OCI-LY3 (cell line): ENCODE measurements at regions not wholly inside any gene's neighbourhood (a gene's known extent, or its start where the extent isn't known, plus 50 kb on each side); places are given as distances from the start of the nearest gene placed in this dataset.

Experiments used
- H2AFZ ChIP-seq: fragments of 200-600, 300-600 bp; shearing (Covaris generic); 2 replicates; pipeline ENCODE4 v1.6.0; 2014; ENCODE audit warnings: antibody characterized with exemption, low read depth, low read length
- H3K27ac ChIP-seq: fragments of 200-600, 300-600 bp; sonication (generic); 2 replicates; pipeline ENCODE4 v1.5.1; 2014; ENCODE audit warnings: mild to moderate bottlenecking, low read length, moderate library complexity, mixed read lengths
- H3K27me3 ChIP-seq: fragments of 200-600, 300-600 bp; sonication (generic); 2 replicates; pipeline ENCODE4 v1.6.1; 2014; ENCODE audit warnings: low read depth, low read length, mixed read lengths
- H3K36me3 ChIP-seq: fragments of 200-600, 300-600 bp; sonication (generic); replicated peaks from 2 replicates; pipeline ENCODE3; 2014; ENCODE audit warnings: low read depth, low read length, mixed read lengths
- H3K4me1 ChIP-seq: fragments of 300-600, 200-600 bp; sonication (generic); 2 replicates; pipeline ENCODE4 v1.6.1; 2014; ENCODE audit warnings: low read length, mixed read lengths
- H3K4me2 ChIP-seq: fragments of 200-600, 300-600 bp; sonication (generic); 2 replicates; pipeline ENCODE4 v1.6.1; 2014; ENCODE audit warnings: low read length, mixed read lengths
- H3K4me3 ChIP-seq: fragments of 300-600, 200-600 bp; sonication (generic); 2 replicates; pipeline ENCODE4 v1.5.1; 2014; ENCODE audit warnings: antibody characterized with exemption, mild to moderate bottlenecking, low read length, moderate library complexity
- H3K79me2 ChIP-seq: fragments of 300-600, 200-600 bp; shearing (Covaris generic); 2 replicates; pipeline ENCODE4 v1.6.1; 2014; ENCODE audit warnings: mild to moderate bottlenecking, low read length, mixed read lengths
- H3K9ac ChIP-seq: fragments of 300-600, 200-600 bp; shearing (Covaris generic); 2 replicates; pipeline ENCODE4 v1.6.0; 2014; ENCODE audit warnings: mild to moderate bottlenecking, low read length, moderate library complexity
- H3K9me3 ChIP-seq: fragments of 200-600, 300-600 bp; shearing (Covaris generic); 2 replicates; pipeline ENCODE4 v1.6.1; 2014; ENCODE audit warnings: low read length, mixed read lengths; ENCODE audit not compliant: insufficient read depth
- H4K20me1 ChIP-seq: fragments of 200-600, 300-600 bp; sonication (generic); 2 replicates; pipeline ENCODE4 v1.6.1; 2016; ENCODE audit warnings: low read length, mixed read lengths; ENCODE audit not compliant: insufficient read depth
- CTCF ChIP-seq: fragments of 200-600, 300-600 bp; sonication (generic); IDR thresholded peaks from 2 replicates; pipeline ENCODE4 v1.5.1; 2014; ENCODE audit warnings: antibody characterized with exemption, low read length, low read depth
- EZH2phosphoT487 ChIP-seq: fragments of 200-600 bp; shearing (Covaris generic); IDR thresholded peaks from 2 replicates; pipeline ENCODE4 v1.6.1; 2018; ENCODE audit warnings: antibody characterized with exemption, mixed run types, low read depth

GRCh38 chr2:235194351-235194750 lies 242.5 kb downstream of the SH3BP4 start:
- no peaks in the 10 kb centered on the region for H3K36me3 ChIP-seq

GRCh38 chr2:235194836-235195235 lies 243.0 kb downstream of the SH3BP4 start:
- no peak overlapping the region for H3K4me2 ChIP-seq
- H4K20me1 ChIP-seq: no peaks in the 10 kb centered on the region
- H3K4me1 ChIP-seq: no peaks in the 10 kb centered on the region
- no peak overlapping the region for H3K27ac ChIP-seq
- no peaks in the 10 kb centered on the region for H3K27me3 ChIP-seq
- H3K4me3 ChIP-seq: no peak overlapping the region
- no peak overlapping the region for H2AFZ ChIP-seq
- H3K9me3 ChIP-seq: no peaks in the 10 kb centered on the region
- no peaks in the 10 kb centered on the region for H3K79me2 ChIP-seq
- H3K9ac ChIP-seq: no peak overlapping the region
- no peak for TF ChIP-seq EZH2phosphoT487
- no peak for TF ChIP-seq CTCF
- no peaks in the 10 kb centered on the region for H3K36me3 ChIP-seq

More at GRCh38 chr2:235194351-235194750, 242.5 kb downstream of the SH3BP4 start:
- no peak overlapping the region for H2AFZ ChIP-seq
- H3K79me2 ChIP-seq: no peaks in the 10 kb centered on the region
- no peak overlapping the region for H3K4me3 ChIP-seq
- H4K20me1 ChIP-seq: no peaks in the 10 kb centered on the region
- H3K27me3 ChIP-seq: no peaks in the 10 kb centered on the region
- no peak for TF ChIP-seq CTCF
- H3K9me3 ChIP-seq: no peaks in the 10 kb centered on the region
- no peaks in the 10 kb centered on the region for H3K4me1 ChIP-seq
- no peak overlapping the region for H3K9ac ChIP-seq
- H3K4me2 ChIP-seq: no peak overlapping the region
- no peak overlapping the region for H3K27ac ChIP-seq

- TF ChIP-seq EZH2phosphoT487 (no peak), CTCF (no peak)
- H3K27me3 ChIP-seq: no peaks in the 10 kb centered on the region
- no peaks in the 10 kb centered on the region for H3K79me2 ChIP-seq
- no peaks in the 10 kb centered on the region for H3K36me3 ChIP-seq
- no peaks in the 10 kb centered on the region for H3K9me3 ChIP-seq
- no peak overlapping the region for H2AFZ ChIP-seq
- no peak overlapping the region for H3K4me2 ChIP-seq
- no peak overlapping the region for H3K27ac ChIP-seq
- no peak overlapping the region for H3K9ac ChIP-seq
- no peaks in the 10 kb centered on the region for H4K20me1 ChIP-seq
- no peak overlapping the region for H3K4me3 ChIP-seq
- H3K4me1 ChIP-seq: no peaks in the 10 kb centered on the region
Observed at GRCh38 chr2:235195921-235196320, 244.1 kb downstream of the SH3BP4 start.

- Histone ChIP-seq H3K4me2 (no peak overlapping the region), H3K27me3 (no peaks in the 10 kb centered on the region), H3K9me3 (no peaks in the 10 kb centered on the region), H3K79me2 (no peaks in the 10 kb centered on the region), H3K9ac (no peak overlapping the region), H2AFZ (no peak overlapping the region), H3K4me3 (no peak overlapping the region), H3K4me1 (no peaks in the 10 kb centered on the region), H3K36me3 (no peaks in the 10 kb centered on the region), H3K27ac (no peak overlapping the region), H4K20me1 (no peaks in the 10 kb centered on the region)
- TF ChIP-seq CTCF (no peak), EZH2phosphoT487 (no peak)
Observed at GRCh38 chr2:235199128-235199527, 247.3 kb downstream of the SH3BP4 start.
